Spleen (tissue), 11 donors: ENCODE measurements at regions not wholly inside any gene's neighbourhood (a gene's known extent, or its start where the extent isn't known, plus 50 kb on each side); places are given as distances from the start of the nearest gene placed in this dataset.

Experiments used
- DNase-seq: peaks from one replicate; pipeline ENCODE4 v3.0.0-alpha.2; 2020
- H3K27ac ChIP-seq, 8 donors: fragments of 200-600 bp; sonication (generic) in 7 of 8; 1 replicate in 4 of 8; 2 replicates in 4 of 8; pipeline versions ENCODE4 v1.5.0 to v1.8.0; 2016 to 2021; ENCODE audit warnings: inconsistent platforms in 4 of 8, mild to moderate bottlenecking in 4 of 8, moderate library complexity in 1 of 8
- H3K27me3 ChIP-seq, 7 donors: fragments of 200-600 bp; sonication (generic) in 6 of 7; replicated peaks in 1 of 7; 1 replicate in 4 of 7; 2 replicates in 3 of 7; pipeline versions ENCODE4 v1.5.0 to v1.8.0; 2016 to 2021; ENCODE audit warnings: inconsistent platforms in 3 of 7, mild to moderate bottlenecking in 1 of 7
- H3K36me3 ChIP-seq, 6 donors: fragments of 200-600 bp; sonication (generic) in 5 of 6; 1 replicate in 4 of 6; 2 replicates in 2 of 6; pipeline versions ENCODE4 v1.5.0 to v1.8.0; 2016 to 2021; ENCODE audit warnings: inconsistent platforms in 2 of 6
- H3K4me1 ChIP-seq, 6 donors: fragments of 200-600 bp; sonication (generic) in 5 of 6; 1 replicate in 3 of 6; 2 replicates in 3 of 6; pipeline versions ENCODE4 v1.5.0 to v1.8.0; 2016 to 2021; ENCODE audit warnings: inconsistent platforms in 3 of 6
- H3K4me3 ChIP-seq, 8 donors: fragments of 200-600 bp; sonication (generic) in 7 of 8; 1 replicate in 4 of 8; 2 replicates in 4 of 8; pipeline versions ENCODE4 v1.5.0 to v1.8.0; 2016 to 2021; ENCODE audit warnings: inconsistent platforms in 4 of 8, mild to moderate bottlenecking in 4 of 8, moderate library complexity in 2 of 8
- H3K9me3 ChIP-seq, 8 donors: fragments of 200-600 bp; sonication (generic) in 7 of 8; 1 replicate in 4 of 8; 2 replicates in 4 of 8; pipeline versions ENCODE4 v1.5.0 to v1.8.0; 2016 to 2021; ENCODE audit warnings: inconsistent platforms in 4 of 8
- POLR2A ChIP-seq, 3 donors: fragments of 450-650 bp; IDR thresholded peaks; one replicate each; pipeline ENCODE4 v1.5.1; 2017; ENCODE audit warnings: antibody characterized with exemption in 3 of 3, mild to moderate bottlenecking in 1 of 3
- POLR2AphosphoS5 ChIP-seq, 3 donors: sonication (generic); formaldehyde crosslinking; IDR thresholded peaks; one replicate each; pipeline ENCODE4 v1.5.1; 2017; ENCODE audit warnings: antibody characterized with exemption in 3 of 3
- WGBS, 5 donors: extraction: QIAGEN DNeasy Blood & Tissue Kit in 3 of 5; methylation state at CpG; one replicate each; pipeline versions ENCODE4 v1.1.5 to v1.1.7; 2013 to 2018; 5-methylcytosine and 5-hydroxymethylcytosine counted together
- intact Hi-C: fragments of 100-400 bp; cut with DNase I; formaldehyde crosslinking; loops from one replicate; pipeline ENCODE4 v1.15.0; 2023; ENCODE audit warnings: low total_unique reads
- TF ChIP-seq, protein P1 (sequence below), 11 experiments: fragments of 200-600 bp in 7 of 11; fragments of 450-650 bp in 4 of 11; sonication (generic) in 4 of 11; IDR thresholded peaks in 8 of 11; conservative IDR thresholded peaks in 3 of 11; 1 replicate in 7 of 11; 2 replicates in 4 of 11; pipeline versions ENCODE4 v1.4.0 to v1.8.0; 2016 to 2021; ENCODE audit warnings: antibody characterized with exemption in 11 of 11, inconsistent platforms in 4 of 11, mild to moderate bottlenecking in 1 of 11
- donor health status: healthy with polysubstance abuse.
- donor health status: DM: no; HTN: no; CAD: no; lungs with moderate emphysema.
- donor health status: DM: no; HTN: no; CAD: no.
- donor health status: Bipolar disorder and iron deficiency.
- donor health status: healthy.
- donor health status: DM: no; HTN: no; CAD: no.
- donor health status: DM: yes; HTN: yes; CAD: no.

GRCh38 chr2:64748561-64748960 lies 94.8 kb upstream of the SERTAD2 start:
- peak overlapping the region; percentile 90 to 99 (median 98) for H3K27ac ChIP-seq
- no peaks in the 10 kb centered on the region for H3K36me3 ChIP-seq
- intact Hi-C loops = no loop called here
- WGBS, 5 donors = 54 to 60% (median 58%) methylated on average over 2 of the region's 2 CpGs
- H3K4me1 ChIP-seq = peaks cover 23 to 70% (median 52%) of the 10 kb centered on the region in 6 donors
- no peak for TF ChIP-seq POLR2AphosphoS5 (IDR thresholded peaks at IDR 0.05)
- no peak for TF ChIP-seq POLR2A (IDR thresholded peaks at IDR 0.05)
- H3K4me3 ChIP-seq = peak overlapping the region in 1 of 8 donors; percentile 83
- no peak for DNase-seq
- H3K9me3 ChIP-seq = no peaks in the 10 kb centered on the region
- no peaks in the 10 kb centered on the region for H3K27me3 ChIP-seq

DNA sequence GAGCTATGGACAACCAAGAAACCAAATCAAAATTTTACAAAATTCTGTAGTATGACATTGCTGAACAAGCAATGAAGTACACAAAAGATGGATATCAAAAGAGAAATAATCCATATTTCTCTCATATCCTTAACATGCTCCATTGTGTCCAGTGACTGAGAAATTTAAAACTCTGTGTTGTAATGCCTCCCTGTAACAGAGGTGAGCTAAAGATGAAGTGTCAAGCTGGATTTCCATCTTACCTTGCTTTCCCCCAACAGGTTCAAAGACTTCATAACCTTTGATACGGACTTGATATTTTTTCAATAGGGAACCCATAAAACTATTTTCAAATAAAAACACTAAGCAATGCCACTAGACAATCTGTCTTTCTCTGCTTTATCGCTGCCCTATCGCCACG lies 95.7 kb upstream of the SERTAD2 start:
- Histone ChIP-seq H3K36me3 (no peaks in the 10 kb centered on the region), H3K27me3 (no peaks in the 10 kb centered on the region), H3K4me1 (peaks cover 23 to 69% (median 52%) of the 10 kb centered on the region in 6 donors), H3K4me3 (peak overlapping the region; percentile 36 to 83 (median 58)), H3K27ac (peak overlapping the region; percentile 90 to 99 (median 98)), H3K9me3 (no peaks in the 10 kb centered on the region)
- intact Hi-C loops = no loop called here
- peak in 1 of 3 donors; percentile 10 for TF ChIP-seq POLR2A (IDR thresholded peaks at IDR 0.05)
- TF ChIP-seq, protein P1, sequence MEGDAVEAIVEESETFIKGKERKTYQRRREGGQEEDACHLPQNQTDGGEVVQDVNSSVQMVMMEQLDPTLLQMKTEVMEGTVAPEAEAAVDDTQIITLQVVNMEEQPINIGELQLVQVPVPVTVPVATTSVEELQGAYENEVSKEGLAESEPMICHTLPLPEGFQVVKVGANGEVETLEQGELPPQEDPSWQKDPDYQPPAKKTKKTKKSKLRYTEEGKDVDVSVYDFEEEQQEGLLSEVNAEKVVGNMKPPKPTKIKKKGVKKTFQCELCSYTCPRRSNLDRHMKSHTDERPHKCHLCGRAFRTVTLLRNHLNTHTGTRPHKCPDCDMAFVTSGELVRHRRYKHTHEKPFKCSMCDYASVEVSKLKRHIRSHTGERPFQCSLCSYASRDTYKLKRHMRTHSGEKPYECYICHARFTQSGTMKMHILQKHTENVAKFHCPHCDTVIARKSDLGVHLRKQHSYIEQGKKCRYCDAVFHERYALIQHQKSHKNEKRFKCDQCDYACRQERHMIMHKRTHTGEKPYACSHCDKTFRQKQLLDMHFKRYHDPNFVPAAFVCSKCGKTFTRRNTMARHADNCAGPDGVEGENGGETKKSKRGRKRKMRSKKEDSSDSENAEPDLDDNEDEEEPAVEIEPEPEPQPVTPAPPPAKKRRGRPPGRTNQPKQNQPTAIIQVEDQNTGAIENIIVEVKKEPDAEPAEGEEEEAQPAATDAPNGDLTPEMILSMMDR (IDR thresholded peaks at IDR 0.05 in 8 of 11, conservative IDR thresholded peaks at IDR 0.05 in 3 of 11) = no peak
- no peak for DNase-seq
- 18 to 31% (median 23%) methylated on average over 4 of the region's 4 CpGs for WGBS, 5 donors

- H3K36me3 ChIP-seq = no peaks in the 10 kb centered on the region
- no peaks in the 10 kb centered on the region for H3K9me3 ChIP-seq
- peak overlapping the region; percentile 90 to 99 (median 98) for H3K27ac ChIP-seq
- H3K4me3 ChIP-seq = peak overlapping the region; percentile 36 to 83 (median 58)
- no peaks in the 10 kb centered on the region for H3K27me3 ChIP-seq
- 0 to 1% (median 0%) methylated on average over 38 of the region's 38 CpGs for WGBS, 5 donors
- intact Hi-C loops = loop anchor here (5.0 kb wide), 1 partner anchor 98 kb away; the partner anchor contains the start of gene SERTAD2
- peaks cover 22 to 61% (median 48%) of the 10 kb centered on the region in 6 donors for H3K4me1 ChIP-seq
- TF ChIP-seq POLR2AphosphoS5 (IDR thresholded peaks at IDR 0.05) (no peak), POLR2A (IDR thresholded peaks at IDR 0.05) (no peak)
- TF ChIP-seq, protein P1 (IDR thresholded peaks at IDR 0.05 in 8 of 11, conservative IDR thresholded peaks at IDR 0.05 in 3 of 11) = no peak
- peak; percentile 92 for DNase-seq
Measured at GRCh38 chr2:64750001-64750816, 96.5 kb upstream of the SERTAD2 start.

DNA sequence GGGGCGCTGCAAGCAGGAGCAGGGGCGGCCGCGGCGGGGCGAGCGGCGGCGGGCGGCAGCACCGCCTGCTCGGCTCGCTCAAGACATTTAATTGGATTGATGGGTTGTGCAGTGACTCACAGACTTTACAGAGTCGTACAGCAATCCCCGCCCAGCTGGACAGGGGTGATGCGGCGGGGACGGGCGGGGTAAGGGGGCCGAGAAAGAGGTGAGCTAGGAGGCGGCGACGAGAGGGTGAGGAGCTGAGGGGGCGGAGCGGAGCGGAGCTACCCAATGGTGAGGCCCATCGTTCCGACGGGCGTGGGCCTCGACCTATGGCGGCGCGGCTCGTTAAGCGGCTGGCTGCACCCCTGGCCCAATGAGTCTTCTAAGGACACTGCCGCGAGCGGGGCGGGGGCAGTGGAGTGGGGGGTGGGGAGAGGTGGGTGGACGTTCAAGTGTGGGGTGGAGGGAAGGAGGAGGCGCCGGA lies 97.1 kb upstream of the SERTAD2 start:
- WGBS, 5 donors = 0 to 1% (median 1%) methylated on average over 37 to 43 of the region's 43 CpGs
- Histone ChIP-seq H3K4me1 (peaks cover 17 to 55% (median 44%) of the 10 kb centered on the region in 6 donors), H3K27ac (peak overlapping the region; percentile 93 to 99 (median 98)), H3K27me3 (no peaks in the 10 kb centered on the region), H3K9me3 (peaks cover 0 to under 1% (median 0%) of the 10 kb centered on the region in 8 donors), H3K4me3 (peak overlapping the region; percentile 36 to 83 (median 62)), H3K36me3 (no peaks in the 10 kb centered on the region)
- TF ChIP-seq POLR2AphosphoS5 (IDR thresholded peaks at IDR 0.05) = peak; percentile 98 to 100 (median 99)
- TF ChIP-seq POLR2A (IDR thresholded peaks at IDR 0.05) = peak; percentile 95 to 100 (median 98)
- TF ChIP-seq, protein P1 (IDR thresholded peaks at IDR 0.05 in 8 of 11, conservative IDR thresholded peaks at IDR 0.05 in 3 of 11) = peak in 2 of 11 experiments; percentile 12 to 19
- peak; percentile 99 for DNase-seq
- intact Hi-C loops = loop anchor here (5.0 kb wide), 1 partner anchor 99 kb away; the partner anchor contains the start of gene SERTAD2
